ENCODE measurements at regions not wholly inside any gene's neighbourhood (a gene's known extent, or its start where the extent isn't known, plus 50 kb on each side); places are given as distances from the start of the nearest gene placed in this dataset.
A peak's percentile ranks its signal among the peaks of the same experiment; 100 is the strongest.

GRCh38 chr4:136803433-136803832 is 728.9 kb downstream of the PCDH18 start (continued):
- no peak for TF ChIP-seq ZNF654 (tag by site-specific recombination; IDR thresholded peaks at IDR 0.05; ENCODE audit: low read depth)
- no peak for TF ChIP-seq FEZF1 (tag by site-specific recombination; IDR thresholded peaks at IDR 0.05)

- ChIA-PET POLR2A (no interaction called here), CTCF (interaction anchor here (0.6 kb wide), 1 partner anchor 427 kb away, joined by 3 read pairs; no protein-coding TSS in a partner anchor)
- H3K4me3 ChIP-seq (ENCODE audit: low read depth, low read length) = no peak overlapping the region
- TF ChIP-seq SP7 (tag by site-specific recombination; IDR thresholded peaks at IDR 0.05) = 0 out of 2 replicates have a peak, but pooled peaks have one; percentile 20
- TF ChIP-seq KLF17 (tag by site-specific recombination; IDR thresholded peaks at IDR 0.05) = no peak
- H3K36me3 ChIP-seq (ENCODE audit: control insufficient read depth in 2 of 2, insufficient read depth in 1 of 2, low read length in 2 of 2) = no peaks in the 10 kb centered on the region
- no peaks in the 10 kb centered on the region for H3K4me1 ChIP-seq (ENCODE audit: control insufficient read depth, insufficient read depth, low read length)
- no peak overlapping the region for H3K27ac ChIP-seq (ENCODE audit: extremely low read depth, low read depth, low read length)
- H3K9me3 ChIP-seq (ENCODE audit: control insufficient read depth, insufficient read depth, low read depth, low read length) = no peaks in the 10 kb centered on the region
Measured at GRCh38 chr4:136800248-136800647, 732.0 kb downstream of the PCDH18 start.

- CTCF ChIA-PET = no interaction called here
- H3K4me3 ChIP-seq (ENCODE audit: low read depth, low read length) = no peak overlapping the region
- H3K36me3 ChIP-seq (ENCODE audit: control insufficient read depth in 2 of 2, insufficient read depth in 1 of 2, low read length in 2 of 2) = no peaks in the 10 kb centered on the region
- H3K9me3 ChIP-seq (ENCODE audit: control insufficient read depth, insufficient read depth, low read depth, low read length) = no peaks in the 10 kb centered on the region
- POLR2A ChIA-PET = no interaction called here
- no peak overlapping the region for H3K27ac ChIP-seq (ENCODE audit: extremely low read depth, low read depth, low read length)
- H3K4me1 ChIP-seq (ENCODE audit: control insufficient read depth, insufficient read depth, low read length) = no peaks in the 10 kb centered on the region
- TF ChIP-seq ZNF580 (tag by site-specific recombination; IDR thresholded peaks at IDR 0.05) (no peak), BCL11A (tag by site-specific recombination; IDR thresholded peaks at IDR 0.05; ENCODE audit: low read depth) (no peak), ZSCAN5A (tag by site-specific recombination; IDR thresholded peaks at IDR 0.05) (no peak), ZNF148 (tag by site-specific recombination; IDR thresholded peaks at IDR 0.05; ENCODE audit: borderline replicate concordance) (no peak), GLIS2 (tag by site-specific recombination; IDR thresholded peaks at IDR 0.05) (no peak), ZNF521 (tag by site-specific recombination; IDR thresholded peaks at IDR 0.05) (no peak), ZNF138 (tag by site-specific recombination; IDR thresholded peaks at IDR 0.05; ENCODE audit: borderline replicate concordance) (no peak), ZNF169 (tag by site-specific recombination; IDR thresholded peaks at IDR 0.05) (no peak), PRDM10 (tag by site-specific recombination; IDR thresholded peaks at IDR 0.05) (no peak), ZNF274 (IDR thresholded peaks at IDR 0.05; ENCODE audit: low read length) (no peak), ZNF274 (tag by site-specific recombination; IDR thresholded peaks at IDR 0.05; ENCODE audit: borderline replicate concordance) (no peak), TRIM28 (IDR thresholded peaks at IDR 0.05; ENCODE audit: borderline replicate concordance, low read length) (no peak), ZNF302 (tag by site-specific recombination; IDR thresholded peaks at IDR 0.05; ENCODE audit: low read depth) (no peak), ZNF280C (tag by site-specific recombination; IDR thresholded peaks at IDR 0.05) (no peak)
Measured at GRCh38 chr4:136796953-136797352, 735.3 kb downstream of the PCDH18 start.
